K562 (cell line): ENCODE measurements at regions not wholly inside any gene's neighbourhood (a gene's known extent, or its start where the extent isn't known, plus 50 kb on each side); places are given as distances from the start of the nearest gene placed in this dataset.

ENCODE experiments used
- CHD2 ChIP-seq: IDR thresholded peaks from 2 replicates; pipeline ENCODE4 v1.6.1; 2011; ENCODE audit warnings: low read depth, low read length
- GTF2A2 ChIP-seq: IDR thresholded peaks from 2 replicates; pipeline ENCODE4 v1.6.1; 2016; ENCODE audit warnings: mild to moderate bottlenecking, missing genetic modification characterization, missing compliant biosample characterization
- NFATC3 ChIP-seq: fragments of 450-650 bp; IDR thresholded peaks from 2 replicates; pipeline ENCODE4 v1.6.1; 2017; ENCODE audit warnings: mild to moderate bottlenecking
- RREB1 ChIP-seq: fragments of 250-450 bp; sonication (Bioruptor Pico); IDR thresholded peaks from 2 replicates; pipeline ENCODE4 v1.4.0; 2020
- ZNF12 ChIP-seq: sonication (generic); formaldehyde crosslinking; IDR thresholded peaks from 2 replicates; pipeline ENCODE4 v1.4.0; 2020; ENCODE audit warnings: mild to moderate bottlenecking, missing genetic modification reagents

GRCh38 chr13:62512194-62513141 lies 1096.8 kb upstream of the PCDH20 start (continued):
- TF ChIP-seq RREB1 (CRISPR knock-in tag) (no peak), CHD2 (no peak), GTF2A2 (tag) (no peak), NFATC3 (no peak), ZNF12 (CRISPR knock-in tag) (no peak)
